Dendritic cell treated with granulocyte-macrophage colony-stimulating factor and Interleukin-4, amounts not matched to agents 40 ng/mL and 50 ng/mL, for 4 days (primary cell): ENCODE measurements at regions not wholly inside any gene's neighbourhood (a gene's known extent, or its start where the extent isn't known, plus 50 kb on each side); places are given as distances from the start of the nearest gene placed in this dataset.

Experiments used
- H3K27ac Mint-ChIP-seq: one replicate; pipeline ENCODE4 v1.8.0; 2022; ENCODE audit warnings: mild to moderate bottlenecking, mixed read lengths
- H3K27me3 Mint-ChIP-seq: one replicate; pipeline ENCODE4 v1.8.0; 2022; ENCODE audit warnings: mild to moderate bottlenecking, mixed read lengths
- H3K36me3 Mint-ChIP-seq: one replicate; pipeline ENCODE4 v1.8.0; 2022; ENCODE audit warnings: low read depth, mixed read lengths
- H3K4me1 Mint-ChIP-seq: one replicate; pipeline ENCODE4 v1.8.0; 2022; ENCODE audit warnings: low read depth, mixed read lengths
- H3K4me3 Mint-ChIP-seq: one replicate; pipeline ENCODE4 v1.8.0; 2022; ENCODE audit warnings: mild to moderate bottlenecking, moderate library complexity, mixed read lengths
- H3K9me3 Mint-ChIP-seq: one replicate; pipeline ENCODE4 v1.8.0; 2022; ENCODE audit warnings: mixed read lengths
- intact Hi-C: fragments of 100-400 bp; cut with micrococcal nuclease; formaldehyde crosslinking; loops from one replicate; pipeline ENCODE4 v1.15.0; 2022

- peak overlapping the region; percentile 48 for H3K27ac Mint-ChIP-seq
- no peak overlapping the region for H3K4me3 Mint-ChIP-seq
- no peaks in the 10 kb centered on the region for H3K27me3 Mint-ChIP-seq
- no peaks in the 10 kb centered on the region for H3K9me3 Mint-ChIP-seq
- intact Hi-C loops = no loop called here
- H3K36me3 Mint-ChIP-seq = no peaks in the 10 kb centered on the region
- peaks cover 28% of the 10 kb centered on the region for H3K4me1 Mint-ChIP-seq
These were observed 54.5 kb upstream of the PTGFRN start for GRCh38 chr1:116855191-116855619.

DNA sequence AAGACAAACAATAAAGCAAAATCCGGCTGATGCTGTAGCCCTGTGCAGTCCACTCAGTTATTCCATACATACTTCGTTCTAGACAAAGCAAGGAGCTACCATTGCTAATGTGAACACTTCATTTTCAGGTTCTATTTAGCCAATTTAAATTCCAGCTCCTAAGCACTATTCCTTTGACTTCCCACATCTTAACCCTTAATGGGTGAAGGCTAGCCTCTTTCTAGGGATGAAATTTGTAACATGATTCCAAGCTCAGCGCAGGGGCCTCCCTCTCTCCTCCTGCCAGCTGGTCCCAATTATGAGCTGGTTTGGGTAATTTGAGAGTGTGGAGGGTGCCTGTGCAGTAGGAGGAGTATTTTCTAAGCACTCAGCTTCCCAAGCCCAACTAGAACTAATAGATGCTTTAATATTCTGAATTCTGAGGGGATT lies 53.9 kb upstream of the PTGFRN start:
- Mint-ChIP-seq H3K27me3 (no peaks in the 10 kb centered on the region), H3K36me3 (no peaks in the 10 kb centered on the region), H3K9me3 (no peaks in the 10 kb centered on the region), H3K4me1 (peaks cover 34% of the 10 kb centered on the region), H3K27ac (no peak overlapping the region), H3K4me3 (no peak overlapping the region)
- intact Hi-C loops = no loop called here

- peaks cover 34% of the 10 kb centered on the region for H3K4me1 Mint-ChIP-seq
- no peak overlapping the region for H3K27ac Mint-ChIP-seq
- no peaks in the 10 kb centered on the region for H3K27me3 Mint-ChIP-seq
- intact Hi-C loops = no loop called here
- H3K36me3 Mint-ChIP-seq = no peaks in the 10 kb centered on the region
- H3K9me3 Mint-ChIP-seq = no peaks in the 10 kb centered on the region
- no peak overlapping the region for H3K4me3 Mint-ChIP-seq
These were observed 53.4 kb upstream of the PTGFRN start for GRCh38 chr1:116856312-116856711.

DNA sequence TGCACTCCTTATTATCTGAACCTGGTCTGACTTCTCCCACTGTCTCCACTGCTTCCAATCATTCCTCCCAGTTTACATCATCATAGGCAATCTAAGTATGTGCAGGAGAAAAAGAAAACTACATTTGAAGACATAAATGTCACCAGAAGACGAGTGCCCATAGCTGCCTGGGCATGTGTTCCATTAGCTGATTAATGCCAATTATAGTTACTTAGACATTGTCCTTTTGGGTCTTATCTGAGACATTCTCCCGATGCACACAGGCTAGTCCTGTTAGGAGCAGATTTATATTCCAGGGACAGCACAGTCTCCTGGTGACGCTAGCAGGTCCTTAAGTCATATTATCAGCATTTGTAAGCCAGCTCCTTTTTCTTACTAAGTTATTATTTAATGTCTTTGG lies 52.6 kb upstream of the PTGFRN start:
- Mint-ChIP-seq H3K9me3 (no peaks in the 10 kb centered on the region), H3K36me3 (no peaks in the 10 kb centered on the region), H3K4me1 (peaks cover 34% of the 10 kb centered on the region), H3K4me3 (no peak overlapping the region), H3K27me3 (no peaks in the 10 kb centered on the region), H3K27ac (no peak overlapping the region)
- intact Hi-C loops = no loop called here
